OCI-LY1 (cell line): ENCODE measurements at regions not wholly inside any gene's neighbourhood (a gene's known extent, or its start where the extent isn't known, plus 50 kb on each side); places are given as distances from the start of the nearest gene placed in this dataset.

Experiments used
- H2AFZ ChIP-seq: fragments of 200-600 bp; sonication (generic), shearing (Covaris generic); 2 replicates; pipeline ENCODE4 v1.6.0; 2014; ENCODE audit warnings: antibody characterized with exemption, mild to moderate bottlenecking, low read length
- H3F3A ChIP-seq: fragments of 200-600 bp; sonication (generic), shearing (Covaris generic); 2 replicates; pipeline ENCODE4 v1.6.0; 2014; ENCODE audit warnings: mild to moderate bottlenecking, antibody characterized with exemption, low read length, moderate library complexity; ENCODE audit not compliant: insufficient read depth
- H3K27ac ChIP-seq: fragments of 200-600 bp; sonication (generic); 2 replicates; pipeline ENCODE4 v1.5.1; 2014; ENCODE audit warnings: low read length, mixed run types, mild to moderate bottlenecking, low read depth; ENCODE audit not compliant: poor library complexity, severe bottlenecking
- H3K27me3 ChIP-seq: fragments of 200-600 bp; sonication (generic); 2 replicates; pipeline ENCODE4 v1.6.0; 2014; ENCODE audit warnings: antibody characterized with exemption, mild to moderate bottlenecking, low read length, moderate library complexity; ENCODE audit not compliant: insufficient read depth
- H3K36me3 ChIP-seq: fragments of 200-600 bp; sonication (generic); 2 replicates; pipeline ENCODE4 v1.6.1; 2014; ENCODE audit warnings: mild to moderate bottlenecking, antibody characterized with exemption, low read length, moderate library complexity, mixed read lengths; ENCODE audit not compliant: insufficient read depth
- H3K4me1 ChIP-seq: fragments of 200-600 bp; sonication (generic); 2 replicates; pipeline ENCODE4 v1.5.1; 2014; ENCODE audit warnings: mild to moderate bottlenecking, low read length, moderate library complexity; ENCODE audit not compliant: insufficient read depth, severe bottlenecking
- H3K4me2 ChIP-seq: fragments of 200-600 bp; sonication (generic), shearing (Covaris generic); 2 replicates; pipeline ENCODE4 v1.6.1; 2014; ENCODE audit warnings: low read length
- H3K4me3 ChIP-seq: fragments of 200-600 bp; sonication (generic); 2 replicates; pipeline ENCODE4 v1.5.1; 2014; ENCODE audit warnings: low read length, low read depth, mild to moderate bottlenecking, mixed read lengths; ENCODE audit not compliant: poor library complexity, severe bottlenecking
- H3K79me2 ChIP-seq: fragments of 200-600 bp; shearing (Covaris generic); 2 replicates; pipeline ENCODE4 v1.6.1; 2016; ENCODE audit warnings: mixed run types, low read length, mixed read lengths; ENCODE audit not compliant: insufficient read depth
- H3K9ac ChIP-seq: fragments of 200-600 bp; sonication (generic), shearing (Covaris generic); 2 replicates; pipeline ENCODE4 v1.6.1; 2014; ENCODE audit warnings: mild to moderate bottlenecking, low read length, mixed read lengths
- H3K9me2 ChIP-seq: fragments of 200-600 bp; sonication (generic), shearing (Covaris generic); 2 replicates; pipeline ENCODE4 v1.6.1; 2014; ENCODE audit warnings: low read depth, mild to moderate bottlenecking, low read length, mixed read lengths
- H3K9me3 ChIP-seq: fragments of 200-600 bp; shearing (Covaris generic); 2 replicates; pipeline ENCODE4 v1.6.1; 2014; ENCODE audit warnings: low read length, mixed read lengths
- H4K20me1 ChIP-seq: fragments of 200-600 bp; sonication (generic), shearing (Covaris generic); 2 replicates; pipeline ENCODE4 v1.6.0; 2016; ENCODE audit warnings: mild to moderate bottlenecking, low read length; ENCODE audit not compliant: insufficient read depth
- EZH2 ChIP-seq: fragments of 200-600 bp; sonication (generic), shearing (Covaris generic); IDR thresholded peaks from 2 replicates; pipeline ENCODE4 v1.8.0; 2017; ENCODE audit warnings: borderline replicate concordance, mixed run types, mild to moderate bottlenecking, antibody characterized with exemption, low read length, moderate library complexity, mixed read lengths
- TF ChIP-seq, protein P1 (sequence below): fragments of 200-600 bp; sonication (generic), shearing (Covaris generic); IDR thresholded peaks from 2 replicates; pipeline ENCODE4 v1.5.1; 2017; ENCODE audit warnings: mild to moderate bottlenecking, antibody characterized with exemption, low read length, moderate library complexity, mixed read lengths

DNA sequence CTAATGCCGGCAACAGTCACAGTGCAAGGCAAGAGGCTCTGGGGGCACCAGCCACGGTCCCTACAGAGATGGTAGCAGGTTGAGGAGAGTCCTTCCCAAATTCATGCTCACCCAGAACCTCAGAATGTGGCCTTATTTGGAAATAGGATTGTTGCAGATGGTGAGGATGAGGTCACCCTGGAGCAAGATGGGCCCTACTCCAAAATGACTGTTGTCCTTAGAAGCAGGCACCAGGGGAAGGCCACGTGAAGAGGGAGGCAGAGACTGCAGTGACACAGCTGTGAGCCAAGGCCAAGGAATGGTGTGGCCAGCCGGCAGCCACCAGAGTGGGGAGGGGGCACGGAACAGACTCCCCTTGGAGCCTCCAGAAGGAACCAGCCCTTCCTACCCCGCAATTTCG, 70.8 kb upstream of the CLDN14 start:
- Histone ChIP-seq H3K36me3 (no peaks in the 10 kb centered on the region), H3K4me1 (no peaks in the 10 kb centered on the region), H2AFZ (no peak overlapping the region), H3K9me3 (no peaks in the 10 kb centered on the region), H3K79me2 (no peaks in the 10 kb centered on the region), H3K27me3 (0 out of 2 replicates have a peak, but pooled peaks cover 8% of the 10 kb centered on the region), H3K9me2 (no peaks in the 10 kb centered on the region), H3K27ac (no peak overlapping the region), H3K4me3 (no peak overlapping the region), H4K20me1 (no peaks in the 10 kb centered on the region), H3K4me2 (no peak overlapping the region), H3F3A (no peaks in the 10 kb centered on the region), H3K9ac (no peak overlapping the region)
- TF ChIP-seq, protein P1, sequence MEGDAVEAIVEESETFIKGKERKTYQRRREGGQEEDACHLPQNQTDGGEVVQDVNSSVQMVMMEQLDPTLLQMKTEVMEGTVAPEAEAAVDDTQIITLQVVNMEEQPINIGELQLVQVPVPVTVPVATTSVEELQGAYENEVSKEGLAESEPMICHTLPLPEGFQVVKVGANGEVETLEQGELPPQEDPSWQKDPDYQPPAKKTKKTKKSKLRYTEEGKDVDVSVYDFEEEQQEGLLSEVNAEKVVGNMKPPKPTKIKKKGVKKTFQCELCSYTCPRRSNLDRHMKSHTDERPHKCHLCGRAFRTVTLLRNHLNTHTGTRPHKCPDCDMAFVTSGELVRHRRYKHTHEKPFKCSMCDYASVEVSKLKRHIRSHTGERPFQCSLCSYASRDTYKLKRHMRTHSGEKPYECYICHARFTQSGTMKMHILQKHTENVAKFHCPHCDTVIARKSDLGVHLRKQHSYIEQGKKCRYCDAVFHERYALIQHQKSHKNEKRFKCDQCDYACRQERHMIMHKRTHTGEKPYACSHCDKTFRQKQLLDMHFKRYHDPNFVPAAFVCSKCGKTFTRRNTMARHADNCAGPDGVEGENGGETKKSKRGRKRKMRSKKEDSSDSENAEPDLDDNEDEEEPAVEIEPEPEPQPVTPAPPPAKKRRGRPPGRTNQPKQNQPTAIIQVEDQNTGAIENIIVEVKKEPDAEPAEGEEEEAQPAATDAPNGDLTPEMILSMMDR: no peak
- TF ChIP-seq EZH2: no peak

DNA sequence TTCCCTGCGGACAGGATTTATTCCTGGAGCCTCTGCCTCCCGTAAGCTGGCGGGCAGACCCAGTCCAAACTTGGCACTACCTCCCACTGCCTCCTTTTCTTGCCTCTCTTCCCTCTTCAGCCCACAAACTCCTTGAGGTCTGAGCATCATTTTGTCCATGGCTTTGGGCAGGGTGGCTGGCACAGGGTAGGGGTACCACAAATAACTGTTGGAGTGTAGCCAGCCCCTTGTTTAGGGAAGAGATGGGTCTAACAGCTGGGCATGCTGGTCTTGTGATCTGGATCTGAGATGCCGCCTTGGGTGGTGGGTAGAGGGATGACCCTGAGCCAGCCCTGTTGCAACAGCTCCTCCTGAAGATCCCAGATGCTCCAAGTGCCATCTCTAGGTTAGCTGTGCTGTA, 71.4 kb upstream of the CLDN14 start:
- no peak overlapping the region for H3K27ac ChIP-seq
- H3K4me1 ChIP-seq: no peaks in the 10 kb centered on the region
- no peaks in the 10 kb centered on the region for H3K9me2 ChIP-seq
- H3K27me3 ChIP-seq: 0 out of 2 replicates have a peak, but pooled peaks cover 4% of the 10 kb centered on the region
- H3K4me2 ChIP-seq: no peak overlapping the region
- TF ChIP-seq EZH2: no peak
- TF ChIP-seq, protein P1: no peak
- H4K20me1 ChIP-seq: no peaks in the 10 kb centered on the region
- no peak overlapping the region for H3K4me3 ChIP-seq
- H3F3A ChIP-seq: no peaks in the 10 kb centered on the region
- no peaks in the 10 kb centered on the region for H3K36me3 ChIP-seq
- H2AFZ ChIP-seq: no peak overlapping the region
- no peaks in the 10 kb centered on the region for H3K79me2 ChIP-seq
- H3K9ac ChIP-seq: no peak overlapping the region
- H3K9me3 ChIP-seq: no peaks in the 10 kb centered on the region

DNA sequence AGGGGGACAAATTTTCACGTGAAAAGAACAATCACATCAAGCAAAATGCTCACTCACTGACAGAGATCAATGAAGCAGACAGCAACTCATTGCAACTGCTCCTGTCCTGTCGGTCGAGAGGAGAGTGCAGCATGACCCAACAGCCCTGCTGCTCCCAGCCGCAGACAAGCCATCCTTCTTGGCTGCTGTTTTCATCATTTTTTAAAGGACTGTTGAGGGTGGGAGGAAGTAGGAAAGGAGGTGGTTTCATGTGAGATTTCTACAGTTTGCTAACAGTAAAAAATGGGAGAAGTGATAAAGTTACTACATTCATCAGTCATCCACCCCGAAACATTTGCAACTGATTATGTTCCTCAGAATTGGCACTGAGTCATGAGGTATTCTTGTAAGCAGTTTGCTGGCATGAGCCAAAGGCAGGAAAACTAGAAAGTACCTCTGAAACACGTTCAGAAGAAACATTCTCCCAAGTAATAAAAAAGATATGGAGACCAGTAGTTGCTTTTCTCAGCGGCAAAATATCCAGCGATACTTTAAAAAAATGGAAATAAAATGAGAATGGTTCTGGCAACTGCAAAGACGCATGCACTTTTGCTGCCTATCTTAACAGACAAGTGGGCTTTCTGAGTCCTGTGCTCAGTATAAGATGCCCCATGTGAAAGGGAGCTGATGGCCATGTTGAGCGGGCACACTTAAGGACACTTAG, 72.0 kb upstream of the CLDN14 start:
- H3K27ac ChIP-seq: no peak overlapping the region
- H3K4me2 ChIP-seq: no peak overlapping the region
- no peak overlapping the region for H3K9ac ChIP-seq
- H4K20me1 ChIP-seq: no peaks in the 10 kb centered on the region
- no peak overlapping the region for H3K4me3 ChIP-seq
- no peaks in the 10 kb centered on the region for H3K79me2 ChIP-seq
- no peaks in the 10 kb centered on the region for H3K36me3 ChIP-seq
- TF ChIP-seq EZH2: no peak
- TF ChIP-seq, protein P1: no peak
- peaks cover 4% of the 10 kb centered on the region; the same call in 1 of the 2 replicates for H3K27me3 ChIP-seq
- peaks cover 2% of the 10 kb centered on the region; the same call in 1 of the 2 replicates for H3K9me3 ChIP-seq
- no peaks in the 10 kb centered on the region for H3K9me2 ChIP-seq
- no peaks in the 10 kb centered on the region for H3F3A ChIP-seq
- no peak overlapping the region for H2AFZ ChIP-seq
- H3K4me1 ChIP-seq: no peaks in the 10 kb centered on the region
